Smooth muscle cell (in vitro differentiated cells): ENCODE measurements at regions not wholly inside any gene's neighbourhood (a gene's known extent, or its start where the extent isn't known, plus 50 kb on each side); places are given as distances from the start of the nearest gene placed in this dataset.

ENCODE experiments used
- DNase-seq: peaks from one replicate; lab custom pipeline; 2025; ENCODE audit not compliant: unreplicated experiment; lab: John Stamatoyannopoulos, UW
- H2AFZ ChIP-seq: fragments of 200-600 bp; sonication (generic); 2 replicates; pipeline ENCODE4 v1.6.0; 2016; ENCODE audit warnings: antibody characterized with exemption, low read depth, mild to moderate bottlenecking
- H3F3A ChIP-seq: fragments of 200-600 bp; sonication (generic); 2 replicates; pipeline ENCODE4 v1.6.0; 2017; ENCODE audit warnings: antibody characterized with exemption, low read depth
- H3K27ac ChIP-seq: fragments of 200-600 bp; sonication (generic); 2 replicates; pipeline ENCODE4 v1.5.1; 2016; ENCODE audit warnings: low read depth, mild to moderate bottlenecking
- H3K27me3 ChIP-seq: fragments of 200-600 bp; sonication (generic); 2 replicates; pipeline ENCODE4 v1.6.1; 2016; ENCODE audit warnings: low read depth, mild to moderate bottlenecking
- H3K36me3 ChIP-seq: fragments of 200-600 bp; sonication (generic); 2 replicates; pipeline ENCODE4 v1.5.1; 2016; ENCODE audit warnings: low read depth
- H3K4me1 ChIP-seq: fragments of 200-600 bp; sonication (generic); 2 replicates; pipeline ENCODE4 v1.5.1; 2016; ENCODE audit warnings: low read depth
- H3K4me2 ChIP-seq: fragments of 200-600 bp; sonication (generic); 2 replicates; pipeline ENCODE4 v1.6.0; 2016; ENCODE audit warnings: mild to moderate bottlenecking
- H3K4me3 ChIP-seq: fragments of 200-600 bp; sonication (generic); 2 replicates; pipeline ENCODE4 v1.5.1; 2016; ENCODE audit warnings: mild to moderate bottlenecking
- H3K79me2 ChIP-seq: fragments of 200-600 bp; sonication (generic); 2 replicates; pipeline ENCODE4 v1.6.0; 2016; ENCODE audit warnings: low read depth, mild to moderate bottlenecking
- H3K9ac ChIP-seq: fragments of 200-600 bp; sonication (generic); 2 replicates; pipeline ENCODE4 v1.6.0; 2016; ENCODE audit warnings: low read depth
- H3K9me3 ChIP-seq: fragments of 200-600 bp; sonication (generic); replicated peaks from 2 replicates; pipeline ENCODE4 v1.5.1; 2016; ENCODE audit warnings: low read depth
- H4K20me1 ChIP-seq: fragments of 200-600 bp; sonication (generic); 2 replicates; pipeline ENCODE4 v1.6.0; 2016; ENCODE audit warnings: low read depth
- CTCF ChIP-seq: fragments of 200-600 bp; sonication (generic); IDR thresholded peaks from 2 replicates; pipeline ENCODE4 v1.5.1; 2017; ENCODE audit warnings: borderline replicate concordance, mild to moderate bottlenecking, antibody characterized with exemption; ENCODE audit not compliant: insufficient read depth, poor library complexity, severe bottlenecking
- WGBS: methylation state at CpG from one replicate; pipeline ENCODE4 v1.1.7; 2016; ENCODE audit warnings: low lambda C conversion rate; 5-methylcytosine and 5-hydroxymethylcytosine counted together

GRCh38 chr7:53418834-53419482, 383.5 kb downstream of the POM121L12 start:
- no peak for DNase-seq
- Histone ChIP-seq H4K20me1 (no peaks in the 10 kb centered on the region), H3K27ac (no peak overlapping the region), H3K27me3 (no peaks in the 10 kb centered on the region), H3K36me3 (no peaks in the 10 kb centered on the region), H3F3A (no peaks in the 10 kb centered on the region), H3K9me3 (no peaks in the 10 kb centered on the region), H3K4me1 (no peaks in the 10 kb centered on the region), H3K4me3 (no peak overlapping the region), H3K9ac (no peak overlapping the region), H3K79me2 (no peaks in the 10 kb centered on the region), H2AFZ (no peak overlapping the region), H3K4me2 (no peak overlapping the region)
- 96% methylated on average over 1 of the region's 1 CpG for WGBS
- TF ChIP-seq CTCF: no peak

GRCh38 chr7:53420550-53420949, 385.1 kb downstream of the POM121L12 start:
- Histone ChIP-seq H3K4me1 (no peaks in the 10 kb centered on the region), H3K27me3 (no peaks in the 10 kb centered on the region), H3K27ac (no peak overlapping the region), H2AFZ (no peak overlapping the region), H3K36me3 (no peaks in the 10 kb centered on the region), H3K9me3 (no peaks in the 10 kb centered on the region), H3K4me3 (no peak overlapping the region), H3K79me2 (no peaks in the 10 kb centered on the region), H3K9ac (no peak overlapping the region), H4K20me1 (no peaks in the 10 kb centered on the region), H3K4me2 (no peak overlapping the region), H3F3A (no peaks in the 10 kb centered on the region)
- TF ChIP-seq CTCF: no peak
- 85% methylated on average over 1 of the region's 1 CpG for WGBS
- DNase-seq: no peak

GRCh38 chr7:53422291-53422690, 386.9 kb downstream of the POM121L12 start:
- Histone ChIP-seq H3K27ac (no peak overlapping the region), H3K79me2 (no peaks in the 10 kb centered on the region), H3F3A (no peaks in the 10 kb centered on the region), H2AFZ (no peak overlapping the region), H3K27me3 (no peaks in the 10 kb centered on the region), H3K4me1 (no peaks in the 10 kb centered on the region), H3K4me3 (no peak overlapping the region), H3K4me2 (no peak overlapping the region), H3K36me3 (no peaks in the 10 kb centered on the region), H3K9me3 (no peaks in the 10 kb centered on the region), H4K20me1 (no peaks in the 10 kb centered on the region), H3K9ac (no peak overlapping the region)
- WGBS: 43% methylated on average over 5 of the region's 5 CpGs
- DNase-seq: no peak
- TF ChIP-seq CTCF: no peak

GRCh38 chr7:53426145-53426750, 390.8 kb downstream of the POM121L12 start:
- Histone ChIP-seq H3K4me1 (no peaks in the 10 kb centered on the region), H4K20me1 (no peaks in the 10 kb centered on the region), H3K4me2 (no peak overlapping the region), H3K27me3 (no peaks in the 10 kb centered on the region), H3K9me3 (no peaks in the 10 kb centered on the region), H3K27ac (no peak overlapping the region), H3K79me2 (no peaks in the 10 kb centered on the region), H3K36me3 (no peaks in the 10 kb centered on the region), H3K4me3 (no peak overlapping the region), H3K9ac (no peak overlapping the region), H2AFZ (no peak overlapping the region), H3F3A (no peaks in the 10 kb centered on the region)
- 93% methylated on average over 6 of the region's 6 CpGs for WGBS
- TF ChIP-seq CTCF: no peak
- DNase-seq: no peak
